MM.1S (cell line): ENCODE measurements at regions not wholly inside any gene's neighbourhood (a gene's known extent, or its start where the extent isn't known, plus 50 kb on each side); places are given as distances from the start of the nearest gene placed in this dataset.
"Not testable (repeated sequence)": the region's sequence is repeated elsewhere in the genome, so short reads cannot be mapped to it uniquely, and the experiment has no call there.

Source experiments
- DNase-seq: peaks from one replicate; pipeline ENCODE4 v3.0.0-alpha.2; 2015
- H2AFZ ChIP-seq: fragments of 300-600 bp; sonication (generic); 2 replicates; pipeline ENCODE4 v1.6.0; 2016; ENCODE audit warnings: antibody characterized with exemption, low read length
- H3F3A ChIP-seq: fragments of 300-600 bp; sonication (generic); 2 replicates; pipeline ENCODE4 v1.6.1; 2016; ENCODE audit warnings: mild to moderate bottlenecking, antibody characterized with exemption, low read length, moderate library complexity, mixed read lengths; ENCODE audit not compliant: insufficient read depth
- H3K27ac ChIP-seq: fragments of 300-600 bp; sonication (generic); 2 replicates; pipeline ENCODE4 v1.5.1; 2016; ENCODE audit warnings: mild to moderate bottlenecking, low read length
- H3K27me3 ChIP-seq: fragments of 300-600 bp; sonication (generic); replicated peaks from 2 replicates; pipeline ENCODE4 v1.6.0; 2016; ENCODE audit warnings: low read length; ENCODE audit not compliant: insufficient read depth
- H3K36me3 ChIP-seq: fragments of 300-600 bp; sonication (generic); replicated peaks from 2 replicates; pipeline ENCODE4 v1.6.1; 2016; ENCODE audit warnings: mild to moderate bottlenecking, low read length, mixed read lengths; ENCODE audit not compliant: insufficient read depth
- H3K4me1 ChIP-seq: fragments of 300-600 bp; sonication (generic); 2 replicates; pipeline ENCODE4 v1.6.1; 2016; ENCODE audit warnings: low read length, mixed read lengths
- H3K4me2 ChIP-seq: fragments of 300-600 bp; sonication (generic); 2 replicates; pipeline ENCODE4 v1.6.0; 2016; ENCODE audit warnings: low read depth, low read length
- H3K4me3 ChIP-seq: fragments of 300-600 bp; sonication (generic); 2 replicates; pipeline ENCODE4 v1.5.1; 2016; ENCODE audit warnings: low read length, mixed read lengths
- H3K79me2 ChIP-seq: fragments of 300-600 bp; sonication (generic); 2 replicates; pipeline ENCODE4 v1.6.1; 2016; ENCODE audit warnings: mixed run types, low read length, mixed read lengths
- H3K9ac ChIP-seq: fragments of 300-600 bp; sonication (generic); 2 replicates; pipeline ENCODE4 v1.6.1; 2016; ENCODE audit warnings: low read length, mixed read lengths
- H3K9me2 ChIP-seq: fragments of 300-600 bp; sonication (generic); replicated peaks from 2 replicates; pipeline ENCODE4 v1.6.1; 2016; ENCODE audit warnings: mild to moderate bottlenecking, low read length, mixed read lengths; ENCODE audit not compliant: insufficient read depth
- H3K9me3 ChIP-seq: fragments of 300-600 bp; sonication (generic); replicated peaks from 2 replicates; pipeline ENCODE4 v1.6.1; 2016; ENCODE audit warnings: mild to moderate bottlenecking, low read length, mixed read lengths; ENCODE audit not compliant: insufficient read depth
- H4K20me1 ChIP-seq: fragments of 300-600 bp; sonication (generic); 2 replicates; pipeline ENCODE4 v1.6.1; 2016; ENCODE audit warnings: mild to moderate bottlenecking, low read length, moderate library complexity, mixed read lengths; ENCODE audit not compliant: insufficient read depth
- EZH2 ChIP-seq: fragments of 300-600 bp; sonication (generic); optimal IDR thresholded peaks from 2 replicates; pipeline ENCODE3; 2017; ENCODE audit warnings: low read depth, mild to moderate bottlenecking, antibody characterized with exemption, low read length, mixed read lengths
- EZH2phosphoT487 ChIP-seq: fragments of 300-600 bp; sonication (generic); IDR thresholded peaks from 2 replicates; pipeline ENCODE4 v1.6.1; 2018; ENCODE audit warnings: antibody characterized with exemption, low read length
- TF ChIP-seq, protein P1 (sequence below): fragments of 300-600 bp; sonication (generic); IDR thresholded peaks from 2 replicates; pipeline ENCODE4 v1.5.1; 2016; ENCODE audit warnings: antibody characterized with exemption, low read length, mixed read lengths

DNA sequence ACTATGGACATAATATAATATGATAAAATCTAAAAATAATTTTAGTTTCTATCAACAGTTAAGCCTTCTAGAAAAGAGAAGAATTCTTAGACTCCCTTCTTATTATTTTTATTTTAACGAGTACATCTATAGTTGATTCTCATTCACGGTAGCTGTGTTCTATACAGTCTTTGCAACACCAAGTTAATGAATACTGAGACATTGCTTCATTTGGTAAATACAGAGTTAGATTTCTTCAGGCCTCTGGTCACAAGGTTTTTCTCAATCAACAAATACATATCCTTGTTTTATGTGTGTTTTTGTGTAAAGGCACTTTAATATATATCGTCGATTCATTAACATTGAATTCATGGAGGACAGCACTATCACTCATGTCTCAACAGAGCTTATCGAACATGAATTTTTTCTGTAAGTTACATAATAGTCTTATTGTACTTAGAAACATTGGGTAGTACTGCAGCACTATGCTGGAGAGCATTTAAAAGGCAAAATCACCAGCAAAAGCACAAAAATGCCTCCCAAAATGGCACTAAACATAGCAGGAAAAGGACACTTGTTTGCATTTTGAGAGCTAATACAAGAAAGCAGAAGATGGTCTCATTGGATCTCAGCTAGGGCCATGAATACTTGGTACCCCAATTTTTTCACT is 239.0 kb downstream of the FGF10 start:
- TF ChIP-seq, protein P1, sequence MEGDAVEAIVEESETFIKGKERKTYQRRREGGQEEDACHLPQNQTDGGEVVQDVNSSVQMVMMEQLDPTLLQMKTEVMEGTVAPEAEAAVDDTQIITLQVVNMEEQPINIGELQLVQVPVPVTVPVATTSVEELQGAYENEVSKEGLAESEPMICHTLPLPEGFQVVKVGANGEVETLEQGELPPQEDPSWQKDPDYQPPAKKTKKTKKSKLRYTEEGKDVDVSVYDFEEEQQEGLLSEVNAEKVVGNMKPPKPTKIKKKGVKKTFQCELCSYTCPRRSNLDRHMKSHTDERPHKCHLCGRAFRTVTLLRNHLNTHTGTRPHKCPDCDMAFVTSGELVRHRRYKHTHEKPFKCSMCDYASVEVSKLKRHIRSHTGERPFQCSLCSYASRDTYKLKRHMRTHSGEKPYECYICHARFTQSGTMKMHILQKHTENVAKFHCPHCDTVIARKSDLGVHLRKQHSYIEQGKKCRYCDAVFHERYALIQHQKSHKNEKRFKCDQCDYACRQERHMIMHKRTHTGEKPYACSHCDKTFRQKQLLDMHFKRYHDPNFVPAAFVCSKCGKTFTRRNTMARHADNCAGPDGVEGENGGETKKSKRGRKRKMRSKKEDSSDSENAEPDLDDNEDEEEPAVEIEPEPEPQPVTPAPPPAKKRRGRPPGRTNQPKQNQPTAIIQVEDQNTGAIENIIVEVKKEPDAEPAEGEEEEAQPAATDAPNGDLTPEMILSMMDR: no peak
- TF ChIP-seq EZH2 (no peak), EZH2phosphoT487 (no peak)
- no peak for DNase-seq
- Histone ChIP-seq H3K4me1 (no peaks in the 10 kb centered on the region), H4K20me1 (no peaks in the 10 kb centered on the region), H3K27me3 (no peaks in the 10 kb centered on the region), H3K4me2 (no peak overlapping the region), H3K9me3 (no peaks in the 10 kb centered on the region), H2AFZ (no peak overlapping the region), H3K9me2 (no peaks in the 10 kb centered on the region), H3F3A (no peaks in the 10 kb centered on the region), H3K9ac (no peak overlapping the region), H3K79me2 (no peaks in the 10 kb centered on the region), H3K27ac (no peak overlapping the region), H3K36me3 (no peaks in the 10 kb centered on the region), H3K4me3 (no peak overlapping the region)

DNA sequence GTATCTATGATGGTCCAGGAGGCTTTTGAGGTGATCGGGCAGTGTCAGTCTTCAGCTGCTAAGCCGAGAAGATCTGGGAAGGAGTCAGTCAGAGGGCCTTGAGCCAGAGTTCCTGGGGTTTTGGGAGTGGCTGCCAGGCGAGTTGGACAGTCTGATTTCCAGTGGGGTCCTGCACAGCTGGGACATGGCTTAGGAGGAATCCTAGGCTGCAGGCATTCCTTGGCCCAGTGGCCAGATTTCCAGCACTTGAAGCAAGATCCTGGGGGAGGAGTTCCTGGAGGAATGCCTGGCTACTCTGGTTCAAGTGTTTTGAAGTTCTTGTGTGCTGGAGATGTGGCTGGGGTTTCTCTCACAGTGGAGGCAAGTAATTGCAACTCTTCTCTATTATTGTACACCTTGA is 271.3 kb downstream of the FGF10 start:
- H3K9me3 ChIP-seq, H3K27me3 ChIP-seq, H3K9me2 ChIP-seq, H3K4me3 ChIP-seq, DNase-seq, H2AFZ ChIP-seq, H3K27ac ChIP-seq, H3K4me2 ChIP-seq, H3K9ac ChIP-seq, H3K36me3 ChIP-seq, H3K79me2 ChIP-seq, H4K20me1 ChIP-seq, H3K4me1 ChIP-seq, H3F3A ChIP-seq: not testable (repeated sequence)

DNA sequence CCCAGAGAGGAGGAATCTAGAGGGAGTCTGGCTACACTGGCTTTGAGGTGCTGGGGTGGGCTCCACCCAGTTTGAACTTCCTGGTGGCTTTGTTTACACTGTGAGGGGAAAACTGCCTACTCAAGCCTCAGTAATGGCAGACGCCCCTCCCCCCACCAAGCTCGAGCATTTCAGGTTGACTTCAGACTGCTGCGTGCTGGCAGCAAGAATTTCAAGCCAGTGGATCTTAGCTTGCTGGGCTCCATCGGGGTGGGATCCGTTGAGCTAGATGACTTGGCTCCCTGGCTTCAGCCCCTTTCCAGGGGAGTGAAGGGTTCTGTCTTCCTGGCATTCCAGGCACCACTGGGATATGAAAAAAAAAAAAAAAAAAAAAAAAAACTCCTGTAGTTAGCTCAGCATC is 281.0 kb downstream of the FGF10 start:
- not testable (repeated sequence) for H4K20me1 ChIP-seq, H3K36me3 ChIP-seq, H3K79me2 ChIP-seq, H3K4me1 ChIP-seq, H3K9me3 ChIP-seq, H2AFZ ChIP-seq, H3F3A ChIP-seq, H3K4me2 ChIP-seq, H3K27ac ChIP-seq, H3K27me3 ChIP-seq, H3K9me2 ChIP-seq, H3K4me3 ChIP-seq, DNase-seq, H3K9ac ChIP-seq

DNA sequence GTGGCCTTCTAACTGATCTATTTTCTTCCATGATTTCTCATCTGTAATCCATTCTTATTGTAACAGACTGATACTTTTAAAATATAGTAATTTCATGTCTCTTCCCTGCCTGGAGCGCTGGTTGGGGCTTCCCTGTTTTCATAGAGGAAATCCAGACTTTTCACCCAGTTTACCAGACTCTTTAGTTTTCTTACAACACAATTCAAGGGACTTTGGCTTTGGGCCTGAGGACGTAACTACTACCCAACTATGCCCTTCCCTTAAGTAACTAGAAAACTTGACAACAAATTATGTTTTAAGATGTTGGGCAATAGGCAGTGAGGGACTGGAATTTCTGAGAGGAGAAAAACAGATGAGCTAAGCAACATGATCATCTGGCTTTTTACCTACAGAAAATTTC is 289.6 kb downstream of the FGF10 start:
- DNase-seq: no peak
- H3K9ac ChIP-seq: no peak overlapping the region
- H3F3A ChIP-seq: no peaks in the 10 kb centered on the region
- no peaks in the 10 kb centered on the region for H3K9me2 ChIP-seq
- no peak overlapping the region for H2AFZ ChIP-seq
- H3K9me3 ChIP-seq: no peaks in the 10 kb centered on the region
- no peaks in the 10 kb centered on the region for H4K20me1 ChIP-seq
- TF ChIP-seq EZH2phosphoT487 (no peak), EZH2 (no peak)
- TF ChIP-seq, protein P1: no peak
- H3K79me2 ChIP-seq: no peaks in the 10 kb centered on the region
- H3K4me1 ChIP-seq: no peaks in the 10 kb centered on the region
- no peak overlapping the region for H3K4me2 ChIP-seq
- no peaks in the 10 kb centered on the region for H3K27me3 ChIP-seq
- no peak overlapping the region for H3K4me3 ChIP-seq
- no peaks in the 10 kb centered on the region for H3K36me3 ChIP-seq
- no peak overlapping the region for H3K27ac ChIP-seq
